A673 (cell line): ENCODE measurements at regions not wholly inside any gene's neighbourhood (a gene's known extent, or its start where the extent isn't known, plus 50 kb on each side); places are given as distances from the start of the nearest gene placed in this dataset.

ENCODE experiments used
- BruUV-seq: library from RNA; stranded (reverse); fragments of 400-500 nt; replicated peaks from 2 replicates; lab custom pipeline; 2021; lab: Mats Ljungman, UMichigan
- CTCF ChIA-PET: fragments of 300-600 bp; sonication (Branson Sonifier 250); formaldehyde crosslinking; loops from one replicate; lab custom pipeline; 2022; ENCODE audit warnings: antibody characterized with exemption; lab: Charles Lee
- POLR2A ChIA-PET: fragments of 300-600 bp; sonication (Branson Sonifier 250); formaldehyde crosslinking; loops from one replicate; lab custom pipeline; 2022; ENCODE audit warnings: antibody characterized with exemption; ENCODE audit not compliant: low non-redundant PET; lab: Charles Lee
- DNase-seq: peaks from one replicate; pipeline ENCODE4 v3.0.0-alpha.2; 2015; ENCODE audit warnings: low spot score
- H3K27ac ChIP-seq: fragments of 200-600 bp; sonication (generic); 2 replicates; pipeline ENCODE4 v1.5.1; 2016; ENCODE audit warnings: mixed run types, low read depth, mild to moderate bottlenecking, mixed read lengths, antibody characterized with exemption, low read length; ENCODE audit not compliant: poor library complexity, severe bottlenecking
- H3K27me3 ChIP-seq: fragments of 200-600 bp; sonication (generic); replicated peaks from 2 replicates; pipeline ENCODE4 v1.6.1; 2017; ENCODE audit warnings: mixed run types, low read depth, mild to moderate bottlenecking, mixed read lengths, antibody characterized with exemption, low read length; ENCODE audit not compliant: insufficient read depth, poor library complexity
- H3K36me3 ChIP-seq: fragments of 200-600 bp; sonication (generic); 2 replicates; pipeline ENCODE4 v1.6.1; 2016; ENCODE audit warnings: mixed run types, mild to moderate bottlenecking, mixed read lengths, antibody characterized with exemption, low read length; ENCODE audit not compliant: insufficient read depth, poor library complexity, severe bottlenecking
- H3K4me1 ChIP-seq: fragments of 200-600 bp; sonication (generic); 2 replicates; pipeline ENCODE4 v1.6.1; 2017; ENCODE audit warnings: mixed run types, mild to moderate bottlenecking, mixed read lengths, antibody characterized with exemption, low read length; ENCODE audit not compliant: insufficient read depth, poor library complexity, severe bottlenecking
- H3K4me3 ChIP-seq: fragments of 200-600 bp; sonication (generic); 2 replicates; pipeline ENCODE4 v1.5.1; 2016; ENCODE audit warnings: low read depth, mixed run types, mild to moderate bottlenecking, mixed read lengths, low read length; ENCODE audit not compliant: poor library complexity, severe bottlenecking
- H3K9me3 ChIP-seq: fragments of 200-600 bp; sonication (generic); 2 replicates; pipeline ENCODE4 v1.6.1; 2016; ENCODE audit warnings: mixed run types, low read depth, mild to moderate bottlenecking, mixed read lengths, antibody characterized with exemption, low read length; ENCODE audit not compliant: poor library complexity, severe bottlenecking
- EZH2 ChIP-seq: fragments of 200-600 bp; sonication (generic); IDR thresholded peaks from 2 replicates; pipeline ENCODE4 v1.6.1; 2017; ENCODE audit warnings: borderline replicate concordance, low read depth, mild to moderate bottlenecking, mixed read lengths, antibody characterized with exemption, low read length; ENCODE audit not compliant: poor library complexity, severe bottlenecking
- intact Hi-C: fragments of 100-400 bp; cut with micrococcal nuclease; formaldehyde crosslinking; loops from one replicate; pipeline ENCODE4 v1.10.0; 2022; ENCODE audit not compliant: unreplicated experiment
- TF ChIP-seq, protein P1 (sequence below): fragments of 300-800, 200-600 bp; sonication (generic); conservative IDR thresholded peaks from 2 replicates; pipeline ENCODE4 v1.5.1; 2017; ENCODE audit warnings: low read depth, mild to moderate bottlenecking, antibody characterized with exemption, low read length, moderate library complexity, mixed read lengths

DNA sequence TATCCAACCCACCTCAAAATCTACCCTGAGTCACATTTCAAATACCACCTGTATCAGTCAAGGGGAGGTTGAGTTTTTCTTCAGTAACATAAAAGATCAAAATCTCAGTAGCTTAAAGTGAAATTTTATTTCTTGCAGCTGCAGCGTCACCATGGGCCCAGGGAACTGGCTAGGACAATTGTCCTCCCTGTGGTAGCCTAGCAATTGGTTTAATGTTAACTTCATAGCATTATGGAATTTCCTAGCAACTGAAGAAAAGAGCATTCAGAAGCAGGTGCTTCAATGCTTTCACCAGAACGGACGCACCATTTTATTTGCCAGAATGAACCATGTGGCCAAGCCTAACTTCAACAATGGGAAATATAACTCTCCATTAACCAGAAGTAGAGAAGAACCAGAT lies 359.3 kb upstream of the TSHZ3 start:
- no peak overlapping the region for H3K27ac ChIP-seq
- TF ChIP-seq EZH2, result no peak
- TF ChIP-seq, protein P1, sequence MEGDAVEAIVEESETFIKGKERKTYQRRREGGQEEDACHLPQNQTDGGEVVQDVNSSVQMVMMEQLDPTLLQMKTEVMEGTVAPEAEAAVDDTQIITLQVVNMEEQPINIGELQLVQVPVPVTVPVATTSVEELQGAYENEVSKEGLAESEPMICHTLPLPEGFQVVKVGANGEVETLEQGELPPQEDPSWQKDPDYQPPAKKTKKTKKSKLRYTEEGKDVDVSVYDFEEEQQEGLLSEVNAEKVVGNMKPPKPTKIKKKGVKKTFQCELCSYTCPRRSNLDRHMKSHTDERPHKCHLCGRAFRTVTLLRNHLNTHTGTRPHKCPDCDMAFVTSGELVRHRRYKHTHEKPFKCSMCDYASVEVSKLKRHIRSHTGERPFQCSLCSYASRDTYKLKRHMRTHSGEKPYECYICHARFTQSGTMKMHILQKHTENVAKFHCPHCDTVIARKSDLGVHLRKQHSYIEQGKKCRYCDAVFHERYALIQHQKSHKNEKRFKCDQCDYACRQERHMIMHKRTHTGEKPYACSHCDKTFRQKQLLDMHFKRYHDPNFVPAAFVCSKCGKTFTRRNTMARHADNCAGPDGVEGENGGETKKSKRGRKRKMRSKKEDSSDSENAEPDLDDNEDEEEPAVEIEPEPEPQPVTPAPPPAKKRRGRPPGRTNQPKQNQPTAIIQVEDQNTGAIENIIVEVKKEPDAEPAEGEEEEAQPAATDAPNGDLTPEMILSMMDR, result no peak
- no peaks in the 10 kb centered on the region for H3K4me1 ChIP-seq
- intact Hi-C loops, result no loop called here
- H3K9me3 ChIP-seq, result no peaks in the 10 kb centered on the region
- BruUV-seq, result no TSS peak
- no peaks in the 10 kb centered on the region for H3K36me3 ChIP-seq
- CTCF ChIA-PET, result no interaction called here
- no peak overlapping the region for H3K4me3 ChIP-seq
- DNase-seq, result no peak
- POLR2A ChIA-PET, result no interaction called here
- no peaks in the 10 kb centered on the region for H3K27me3 ChIP-seq

DNA sequence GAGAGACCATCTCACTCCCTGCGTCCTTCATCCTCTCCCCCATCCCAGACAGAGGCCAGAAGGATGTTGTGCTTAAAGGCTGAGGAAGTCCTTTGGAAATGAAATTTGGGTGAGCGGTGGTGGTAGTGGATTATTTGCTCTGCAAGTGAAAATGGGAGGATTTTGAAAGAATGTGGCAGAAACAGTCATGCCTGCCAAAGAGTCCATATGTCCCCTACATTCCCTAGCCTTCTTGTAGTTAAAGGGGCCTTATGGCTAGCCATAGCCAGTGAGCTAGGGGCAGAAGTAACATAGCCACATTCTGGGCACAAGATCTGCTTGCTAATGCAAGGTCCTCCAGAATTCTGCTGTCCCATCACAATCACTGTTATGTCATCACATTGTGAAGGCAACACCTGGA lies 360.2 kb upstream of the TSHZ3 start:
- ChIA-PET POLR2A (no interaction called here), CTCF (no interaction called here)
- H3K27me3 ChIP-seq, result no peaks in the 10 kb centered on the region
- H3K36me3 ChIP-seq, result no peaks in the 10 kb centered on the region
- DNase-seq, result no peak
- TF ChIP-seq EZH2, result no peak
- TF ChIP-seq, protein P1, result no peak
- BruUV-seq, result no TSS peak
- H3K4me3 ChIP-seq, result no peak overlapping the region
- no peak overlapping the region for H3K27ac ChIP-seq
- intact Hi-C loops, result no loop called here
- no peaks in the 10 kb centered on the region for H3K4me1 ChIP-seq
- no peaks in the 10 kb centered on the region for H3K9me3 ChIP-seq

DNA sequence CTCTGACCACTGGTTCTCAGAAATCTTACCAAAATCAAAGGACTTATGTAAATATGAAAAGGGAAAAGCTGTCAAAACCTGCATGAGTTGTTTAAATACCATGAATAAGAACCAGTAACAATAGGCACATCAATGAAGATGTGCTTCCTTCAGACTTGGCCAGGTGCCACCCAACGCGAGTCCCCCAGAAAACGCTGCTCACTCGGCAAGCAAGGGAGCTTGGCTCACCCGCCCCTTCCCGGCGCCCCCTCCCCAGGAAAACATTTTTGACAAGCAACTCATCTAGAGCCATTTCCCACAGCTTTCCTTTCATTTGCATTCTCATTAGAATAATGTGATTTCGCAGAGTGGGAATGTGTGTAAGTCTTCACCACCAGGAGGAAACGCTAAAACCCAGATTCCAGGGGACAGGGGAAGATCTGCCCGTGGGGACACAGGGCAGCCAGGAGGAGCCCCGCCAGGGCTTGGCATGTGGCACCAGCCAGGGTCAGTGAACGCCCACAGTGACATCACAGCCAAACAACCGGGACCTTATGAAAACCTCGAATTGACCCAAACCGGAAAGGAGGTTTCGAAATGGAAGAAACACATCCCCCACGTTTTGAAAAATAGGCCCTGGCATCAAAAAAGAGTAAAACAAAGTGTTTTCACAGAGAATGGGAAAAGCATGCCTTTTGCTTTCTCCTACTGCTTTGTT lies 366.2 kb upstream of the TSHZ3 start:
- CTCF ChIA-PET, result no interaction called here
- intact Hi-C loops, result no loop called here
- peak; percentile 25 for DNase-seq
- Histone ChIP-seq H3K27ac (no peak overlapping the region), H3K36me3 (no peaks in the 10 kb centered on the region), H3K4me3 (no peak overlapping the region), H3K9me3 (no peaks in the 10 kb centered on the region), H3K27me3 (no peaks in the 10 kb centered on the region), H3K4me1 (peaks cover 2% of the 10 kb centered on the region)
- TF ChIP-seq EZH2, result no peak
- no TSS peak for BruUV-seq
- POLR2A ChIA-PET, result no interaction called here

DNA sequence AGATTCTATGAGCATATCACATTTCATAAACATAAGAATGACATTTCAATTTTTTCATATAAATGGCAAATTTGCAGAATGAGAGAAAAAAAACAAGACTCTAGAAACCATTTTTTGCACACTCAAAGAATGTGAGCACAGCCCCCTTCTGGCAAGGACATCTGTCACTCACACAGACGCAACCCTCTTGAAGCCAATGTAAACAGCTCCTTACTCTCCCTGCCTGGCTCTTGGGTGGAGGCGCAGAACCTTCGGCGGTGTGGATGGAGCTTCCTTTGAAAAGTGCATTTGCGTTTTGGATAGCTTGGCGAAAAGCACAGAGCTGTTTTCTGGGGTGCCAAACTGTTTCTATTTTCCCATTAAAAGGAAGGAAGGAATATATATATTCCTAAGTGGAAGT lies 367.6 kb upstream of the TSHZ3 start:
- intact Hi-C loops, result no loop called here
- no peak overlapping the region for H3K27ac ChIP-seq
- no peaks in the 10 kb centered on the region for H3K9me3 ChIP-seq
- H3K4me1 ChIP-seq, result peaks cover 2% of the 10 kb centered on the region
- no TSS peak for BruUV-seq
- H3K4me3 ChIP-seq, result no peak overlapping the region
- TF ChIP-seq EZH2, result no peak
- TF ChIP-seq, protein P1, result no peak
- ChIA-PET POLR2A (no interaction called here), CTCF (no interaction called here)
- no peak for DNase-seq
- H3K27me3 ChIP-seq, result no peaks in the 10 kb centered on the region
- no peaks in the 10 kb centered on the region for H3K36me3 ChIP-seq
